ENCODE measurements at regions not wholly inside any gene's neighbourhood (a gene's known extent, or its start where the extent isn't known, plus 50 kb on each side); places are given as distances from the start of the nearest gene placed in this dataset.
"Not testable (repeated sequence)": the region's sequence is repeated elsewhere in the genome, so short reads cannot be mapped to it uniquely, and the experiment has no call there.

DNA sequence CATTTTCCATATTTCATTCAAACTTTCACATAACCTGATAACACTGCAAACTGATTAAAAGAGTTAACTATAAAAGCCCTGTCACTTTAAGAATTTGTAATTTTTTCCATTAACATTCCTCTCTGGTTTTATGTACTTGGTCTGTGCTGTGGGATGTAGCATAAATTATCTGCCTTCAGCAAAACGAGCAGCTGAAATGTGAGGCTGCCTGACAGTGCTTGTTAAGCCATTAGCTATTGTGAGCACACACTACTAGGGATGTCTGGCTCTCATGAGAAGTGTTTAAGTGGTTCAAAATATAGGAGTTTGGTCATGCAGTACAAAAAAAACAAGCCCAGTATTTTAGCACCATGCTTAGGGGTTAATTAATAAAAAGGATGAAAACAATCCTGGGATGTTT lies 63.0 kb downstream of the HOXA1 start:
- ATAC-seq (no peak), DNase-seq (no peak)
- intact Hi-C loops (cut with DNase I, micrococcal nuclease) = no loop called here

DNA sequence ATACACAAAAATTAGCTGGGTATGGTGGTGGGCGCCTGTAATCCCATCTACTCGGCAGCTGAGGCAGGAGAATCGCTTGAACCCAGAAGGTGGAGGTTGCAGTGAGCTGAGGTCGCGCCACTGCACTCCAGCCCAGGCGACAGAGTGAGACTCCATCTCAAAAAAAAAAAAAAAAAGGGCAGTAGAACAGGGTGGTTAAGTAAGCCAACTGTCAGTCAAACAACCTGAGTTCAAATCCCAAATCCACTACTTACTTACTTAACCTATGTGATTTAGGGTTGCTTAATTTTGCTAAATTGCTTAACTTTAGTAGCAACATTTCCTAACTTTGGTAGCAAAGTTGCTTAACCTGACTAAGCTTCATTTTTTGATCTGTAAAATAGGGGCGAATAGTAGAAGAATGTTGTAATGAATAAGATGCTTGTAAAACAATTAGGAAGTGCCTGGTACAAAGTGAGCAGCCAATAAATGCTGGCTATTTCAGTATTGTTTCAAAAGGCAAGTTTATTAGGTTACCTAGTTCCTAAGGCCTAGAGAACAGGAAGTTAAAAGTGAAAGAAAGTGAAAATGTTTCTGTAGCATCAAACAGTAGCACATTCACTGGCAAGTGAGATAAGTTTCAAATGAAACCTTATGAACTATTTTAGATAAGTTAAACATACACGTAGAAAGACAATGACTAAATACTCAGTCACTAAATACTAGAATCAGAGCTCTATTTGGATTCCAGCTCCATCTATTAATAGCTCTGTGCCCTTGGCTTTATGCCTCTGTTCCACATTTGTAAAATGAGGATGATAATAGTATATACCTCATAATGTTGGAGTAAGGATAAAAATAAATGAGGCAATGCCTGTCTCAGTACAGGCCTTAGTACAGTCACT lies 64.3 kb downstream of the HOXA1 start:
- ATAC-seq (peak; percentile 52), DNase-seq (no peak)
- intact Hi-C loops (cut with DNase I, micrococcal nuclease) = no loop called here

DNA sequence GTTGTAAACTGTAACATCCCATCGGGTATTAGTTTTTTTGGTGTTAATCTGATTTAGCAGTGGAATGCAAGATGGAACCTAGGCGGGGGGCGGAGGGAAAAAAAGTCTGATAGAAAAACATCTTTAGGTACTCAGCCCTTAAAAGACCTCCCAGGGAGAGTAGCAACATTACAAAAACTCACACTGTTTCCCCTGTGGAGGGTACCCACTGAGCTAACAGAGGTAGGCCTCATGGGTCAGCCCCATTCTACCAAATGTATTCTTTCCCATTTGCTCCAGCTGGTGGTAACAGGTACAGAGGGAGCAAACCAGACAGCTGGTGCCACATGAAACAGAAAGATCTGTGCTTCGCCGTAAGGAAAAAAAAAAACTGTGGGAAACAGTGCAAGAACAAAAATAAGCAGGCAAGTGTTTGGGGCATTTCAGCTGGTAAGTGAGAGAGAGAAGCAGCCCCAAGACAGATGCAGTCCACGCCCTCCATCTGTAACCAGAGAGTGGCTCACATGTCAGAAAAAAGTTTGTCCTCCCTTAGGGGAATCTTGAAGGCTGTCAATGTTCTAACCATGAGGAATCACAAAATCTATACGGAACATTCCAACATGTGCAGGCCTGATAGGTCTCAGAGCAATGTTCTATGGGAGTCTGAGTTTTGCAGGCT lies 65.3 kb downstream of the HOXA1 start:
- DNase-seq = no peak
- intact Hi-C loops (cut with DNase I, micrococcal nuclease) = no loop called here
- no peak for ATAC-seq

DNA sequence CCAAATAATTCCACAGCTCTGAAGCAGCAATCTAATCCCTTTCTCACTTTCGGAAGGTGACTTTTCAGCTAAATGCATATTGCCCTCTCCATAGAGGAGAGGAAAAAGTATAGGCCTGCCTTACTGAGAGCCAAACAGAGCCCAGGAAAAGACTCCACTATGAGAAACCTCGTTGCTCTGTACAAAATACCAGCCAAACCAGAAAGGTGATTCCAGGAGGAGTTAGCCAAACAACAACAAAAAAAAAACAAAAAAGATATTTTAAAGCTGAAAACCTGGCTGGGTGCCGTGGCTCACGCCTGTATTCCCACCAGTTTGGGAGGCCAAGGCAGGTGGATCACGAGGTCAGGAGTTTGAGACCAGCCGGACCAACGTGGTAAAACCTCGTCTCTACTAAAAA lies 70.5 kb downstream of the HOXA1 start:
- intact Hi-C loops (cut with DNase I, micrococcal nuclease) = no loop called here
- DNase-seq (no peak), ATAC-seq (no peak)

DNA sequence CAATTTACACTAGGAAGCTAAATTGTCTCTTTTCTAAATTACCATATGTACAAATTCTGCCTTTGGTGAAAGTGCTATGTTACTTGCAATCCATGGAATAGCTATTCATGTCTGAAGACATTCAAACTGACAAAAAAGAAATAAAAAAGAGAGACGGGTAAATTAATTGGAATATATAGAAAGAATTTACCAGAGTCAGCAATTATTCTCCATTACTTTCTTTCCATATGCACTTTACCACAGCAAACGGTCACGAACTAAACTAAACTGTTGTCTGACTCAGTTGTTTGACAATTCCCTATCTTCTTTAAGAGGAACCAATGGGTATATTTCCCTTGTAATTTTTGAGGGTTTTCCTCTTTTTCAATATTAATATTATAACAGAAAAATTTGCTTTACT lies 85.7 kb downstream of the HOXA1 start:
- no peak for ATAC-seq
- DNase-seq = no peak
- intact Hi-C loops (cut with DNase I, micrococcal nuclease) = no loop called here

DNA sequence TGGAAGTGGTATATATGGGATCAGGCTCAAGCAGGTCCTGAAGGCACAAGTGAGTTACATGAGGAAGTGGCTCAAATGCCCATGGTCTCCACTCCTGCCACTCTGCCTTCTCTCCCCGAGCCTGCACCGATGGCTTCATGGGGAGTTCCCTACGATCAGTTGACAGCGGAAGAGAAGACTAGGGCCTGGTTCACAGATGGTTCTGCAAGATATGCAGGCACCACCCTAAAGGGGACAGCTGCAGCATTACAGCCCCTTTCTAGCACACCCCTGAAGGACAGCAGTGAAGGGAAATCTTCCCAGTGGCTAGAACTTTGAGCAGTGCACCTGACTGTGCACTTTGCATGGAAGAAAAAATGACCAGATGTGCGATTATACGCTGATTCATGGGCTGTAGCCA lies 95.3 kb downstream of the HOXA1 start:
- intact Hi-C loops (cut with DNase I, micrococcal nuclease) = no loop called here
- DNase-seq (no peak), ATAC-seq (no peak)

DNA sequence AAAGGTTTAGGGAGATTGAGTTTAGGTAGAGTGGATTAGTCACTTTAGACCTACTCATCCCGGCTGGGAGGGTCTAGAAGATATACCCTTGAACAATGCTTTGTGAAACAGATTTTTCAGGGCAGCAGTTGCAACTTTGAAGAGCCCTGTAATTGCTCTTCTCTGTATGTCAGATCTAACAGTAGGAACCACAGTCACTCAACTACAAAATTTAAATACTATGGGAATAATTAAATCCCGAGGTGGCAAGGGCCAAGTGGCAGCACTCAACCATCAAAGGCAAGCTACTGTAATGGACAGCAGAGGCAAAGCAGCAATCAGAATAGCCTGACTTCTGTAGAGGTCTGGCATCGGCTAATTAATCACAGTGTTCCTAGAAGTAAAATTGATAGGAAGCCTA lies 97.5 kb downstream of the HOXA1 start:
- DNase-seq; ATAC-seq; intact Hi-C loops (cut with DNase I, micrococcal nuclease): not testable (repeated sequence)

DNA sequence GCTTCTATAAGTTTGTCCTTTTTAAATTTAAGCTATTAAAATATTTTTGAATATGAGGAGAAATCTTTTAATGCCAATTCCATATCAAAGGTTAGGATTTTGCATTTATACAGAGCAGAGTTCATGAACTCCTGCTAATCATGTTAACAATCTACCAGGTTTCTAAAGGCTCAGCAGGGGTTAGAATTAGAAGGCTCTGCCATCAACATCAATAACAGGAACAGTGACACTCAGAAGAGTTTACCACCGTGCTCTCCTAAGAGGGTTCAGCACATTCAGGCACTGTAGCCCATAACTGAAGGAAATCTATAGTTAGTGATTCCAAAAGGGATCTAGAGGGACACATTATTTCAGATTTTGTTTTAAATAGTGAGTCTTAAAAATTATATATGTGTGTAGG lies 100.1 kb downstream of the HOXA1 start:
- DNase-seq (no peak), ATAC-seq (no peak)
- intact Hi-C loops (cut with DNase I, micrococcal nuclease) = no loop called here

DNA sequence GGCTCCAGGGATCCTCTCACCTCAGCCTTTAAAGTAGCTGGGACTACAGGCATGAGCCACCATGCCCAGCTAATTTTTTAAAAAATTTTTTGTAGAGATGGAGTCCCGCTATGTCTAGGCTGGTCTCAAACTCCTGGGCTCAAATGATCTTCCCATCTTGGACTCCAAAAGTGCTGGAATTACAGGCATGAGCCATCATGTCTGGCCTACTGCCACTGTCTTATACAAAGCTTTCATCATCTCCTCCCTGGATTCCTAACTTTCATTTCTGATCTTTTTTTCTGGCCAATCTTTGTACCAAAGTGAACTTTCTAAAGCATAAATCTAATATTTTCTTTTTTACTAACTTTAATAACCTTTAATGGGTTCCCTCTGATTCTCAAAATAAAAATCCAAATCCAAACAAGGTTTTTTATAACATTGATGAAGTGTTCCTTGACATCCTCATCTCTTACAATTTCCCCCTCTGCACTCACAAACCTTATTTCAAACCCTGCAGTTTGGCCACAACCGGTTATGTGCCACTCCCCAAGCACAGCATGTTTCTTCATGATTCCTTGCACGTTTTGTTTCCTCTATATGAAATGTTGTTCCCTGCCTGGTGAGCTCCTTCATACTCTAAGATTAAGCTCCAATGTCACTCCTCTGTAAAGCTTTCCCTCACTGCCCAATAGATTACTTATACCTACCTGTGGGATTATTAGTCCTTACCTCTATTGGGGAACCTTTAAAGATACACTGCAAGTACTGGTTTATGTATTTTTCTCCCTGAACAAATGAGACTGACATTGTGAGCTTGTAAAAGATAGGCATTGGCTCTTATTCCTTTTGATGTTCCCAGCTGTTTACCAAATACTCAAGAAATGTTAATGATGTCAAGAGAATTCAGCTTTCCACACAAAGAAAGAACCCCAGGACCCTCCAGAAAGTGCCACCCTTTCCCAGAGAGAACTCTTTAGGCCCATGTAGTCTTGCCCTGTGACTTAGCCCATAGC lies 101.7 kb downstream of the HOXA1 start:
- intact Hi-C loops (cut with DNase I, micrococcal nuclease) = no loop called here
- DNase-seq = no peak
- no peak for ATAC-seq

DNA sequence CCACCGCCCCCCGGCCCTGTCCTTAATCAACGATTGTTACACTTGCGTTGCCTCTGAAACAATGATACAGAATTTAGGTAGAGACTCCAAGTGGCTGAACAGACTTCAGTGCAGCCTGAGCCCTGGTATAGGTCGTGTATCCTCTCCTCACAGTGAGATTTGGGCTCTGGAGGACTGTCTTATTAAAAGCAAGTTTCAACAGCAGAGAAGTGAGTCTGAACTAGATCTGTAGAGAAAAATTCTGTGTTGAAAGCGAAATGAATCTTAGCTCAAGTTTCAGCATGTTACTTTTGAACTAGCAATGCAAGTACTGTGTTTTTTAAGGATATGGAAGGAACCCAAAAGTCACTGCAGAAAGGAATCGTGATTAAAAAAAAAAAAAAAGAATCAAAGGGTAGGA lies 103.1 kb downstream of the HOXA1 start:
- DNase-seq (no peak), ATAC-seq (no peak)
- intact Hi-C loops (cut with DNase I, micrococcal nuclease) = no loop called here

DNA sequence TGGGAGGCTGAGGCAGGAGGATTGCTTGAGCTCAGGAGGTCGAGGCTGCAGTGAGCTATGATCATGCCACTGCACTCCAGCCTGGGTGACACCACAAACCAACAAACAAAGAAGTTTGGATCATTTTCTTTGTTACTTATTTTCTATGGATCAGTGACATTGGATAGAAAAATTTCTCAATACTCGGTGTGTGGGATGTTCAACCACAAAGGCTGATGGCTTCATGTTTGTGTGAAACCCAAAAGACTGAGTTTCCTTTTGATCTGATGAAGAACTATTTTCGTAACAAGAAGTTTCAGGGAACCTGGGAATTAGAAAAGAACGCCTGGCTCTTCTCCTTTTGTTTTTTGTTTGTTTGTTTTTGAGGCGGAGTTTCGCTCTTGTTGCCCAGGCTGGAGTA lies 104.0 kb downstream of the HOXA1 start:
- intact Hi-C loops (cut with DNase I, micrococcal nuclease) = no loop called here
- ATAC-seq = no peak

DNA sequence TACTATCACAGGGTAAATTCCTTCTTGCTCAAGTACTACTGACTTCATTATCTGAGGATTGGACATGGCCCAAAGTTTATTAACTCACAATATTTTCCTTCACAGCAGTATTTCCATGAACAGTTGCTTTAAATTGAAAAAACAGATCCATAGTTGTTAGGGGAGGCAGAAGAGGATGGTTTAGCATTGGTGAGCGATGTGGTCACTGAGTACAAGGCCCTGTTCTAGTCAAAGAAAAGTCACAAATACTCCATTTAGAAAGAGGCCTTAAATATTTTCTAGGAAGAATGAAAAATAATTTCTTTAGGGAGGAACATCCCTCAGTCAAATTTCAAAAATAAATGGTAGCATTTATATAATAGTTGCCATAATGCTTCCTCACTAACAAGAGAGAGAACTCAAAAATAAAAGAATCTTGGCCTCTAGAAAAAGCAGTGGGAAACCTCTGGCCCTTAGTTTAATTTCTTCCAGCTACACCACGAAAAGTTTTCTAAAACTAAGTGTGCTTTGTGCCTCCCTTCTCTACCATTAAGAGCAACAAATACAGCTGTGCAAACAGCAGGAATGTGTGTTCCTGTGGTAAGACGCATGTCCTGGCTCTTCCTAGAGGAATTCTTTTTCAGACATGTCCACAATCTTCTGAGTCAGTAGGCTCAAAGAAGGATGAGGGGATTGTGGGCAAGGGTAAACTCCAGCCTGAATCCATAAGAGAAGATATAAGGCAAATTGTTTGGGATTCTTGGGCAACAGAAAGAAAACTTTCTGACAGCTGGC lies 105.7 kb downstream of the HOXA1 start:
- no peak for DNase-seq
- intact Hi-C loops (cut with DNase I, micrococcal nuclease) = no loop called here
- no peak for ATAC-seq

More for the DNA sequence above, 104.0 kb downstream of the HOXA1 start:
- no peak for DNase-seq

DNA sequence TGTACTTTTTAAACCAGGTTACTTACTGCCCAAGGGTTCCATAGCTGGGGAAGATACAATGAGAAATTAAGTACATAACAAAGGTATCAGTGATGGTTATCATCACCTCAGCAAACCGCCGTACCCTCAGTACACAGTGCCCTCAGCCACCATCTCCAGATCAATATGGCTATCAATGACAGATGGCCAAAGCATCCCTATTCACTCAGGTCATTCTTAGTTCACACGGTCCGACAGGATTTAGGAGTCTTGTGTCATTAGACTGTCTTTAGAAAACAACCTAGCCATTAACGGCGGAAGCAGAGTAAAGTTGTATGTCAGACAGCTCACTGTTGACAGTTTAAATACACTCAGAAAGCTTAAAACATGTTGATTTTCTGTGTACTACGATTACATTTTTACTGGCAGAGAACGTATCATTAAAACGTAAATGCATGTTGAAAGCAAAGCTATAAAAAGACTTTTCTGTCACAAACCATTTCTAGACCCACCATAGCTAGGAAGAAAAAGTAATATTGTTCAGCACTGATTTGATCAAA lies 106.9 kb downstream of the HOXA1 start:
- DNase-seq (no peak), ATAC-seq (no peak)
- intact Hi-C loops (cut with DNase I, micrococcal nuclease) = no loop called here

DNA sequence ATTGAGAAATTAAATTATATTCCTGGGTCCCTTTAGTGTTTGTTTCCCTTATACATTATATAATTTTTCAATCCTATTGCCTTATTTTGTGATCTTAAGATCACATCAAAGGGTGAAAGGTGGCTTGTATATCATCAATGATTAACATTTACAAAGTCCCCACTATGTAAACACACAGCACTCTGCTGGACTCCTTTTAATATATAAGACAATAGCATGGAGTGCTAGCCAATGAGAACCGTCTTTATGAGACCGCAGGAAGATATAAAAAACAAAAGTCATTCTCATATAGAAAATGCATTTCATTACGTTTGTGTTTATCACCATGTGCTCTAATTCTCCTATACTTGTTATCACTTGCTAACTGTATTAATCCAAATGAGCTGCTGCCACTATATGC lies 108.5 kb downstream of the HOXA1 start:
- intact Hi-C loops (cut with DNase I, micrococcal nuclease) = no loop called here
- DNase-seq (no peak), ATAC-seq (peak; percentile 75)

DNA sequence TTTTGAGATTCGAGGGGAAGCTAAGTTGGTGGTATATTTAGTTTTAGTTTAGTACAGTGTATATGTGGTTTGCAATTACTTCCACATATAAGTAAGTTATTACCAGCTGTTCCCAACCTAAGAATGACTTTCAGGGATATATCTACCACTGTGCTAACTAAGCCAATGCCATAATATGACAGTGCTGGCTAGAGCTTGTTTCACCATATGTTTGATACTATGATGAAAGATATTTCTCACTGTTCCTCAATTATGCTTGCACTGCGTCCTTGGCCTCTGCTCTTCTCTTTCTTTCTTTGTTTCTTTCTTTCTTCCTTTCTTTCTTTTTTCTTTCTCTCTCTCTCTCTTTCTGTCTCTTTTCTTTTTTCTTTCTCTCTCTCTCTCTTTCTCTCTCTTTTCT lies 113.8 kb upstream of the SKAP2 start:
- ATAC-seq = no peak
- DNase-seq = no peak
- intact Hi-C loops (cut with DNase I, micrococcal nuclease) = no loop called here

DNA sequence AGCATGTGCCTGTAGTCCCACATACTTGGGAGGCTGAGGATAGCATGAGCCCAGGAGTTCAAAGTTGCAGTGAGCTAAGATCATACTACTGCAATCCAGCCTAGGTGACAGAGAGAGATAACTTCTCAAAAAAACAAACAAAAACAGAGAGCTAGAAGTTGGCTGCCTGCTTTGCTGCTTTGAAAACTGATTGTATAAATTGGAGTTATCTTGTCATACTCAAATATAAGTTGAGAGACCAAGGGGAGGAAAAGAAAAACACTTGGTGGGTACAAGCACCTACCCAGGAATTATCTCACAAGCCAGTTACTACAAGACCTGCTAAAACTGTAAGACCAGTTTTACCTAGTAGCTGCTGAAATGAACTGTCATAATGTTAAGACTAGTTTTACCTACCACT lies 112.5 kb upstream of the SKAP2 start:
- no peak for DNase-seq
- ATAC-seq = no peak
- intact Hi-C loops (cut with DNase I, micrococcal nuclease) = no loop called here

DNA sequence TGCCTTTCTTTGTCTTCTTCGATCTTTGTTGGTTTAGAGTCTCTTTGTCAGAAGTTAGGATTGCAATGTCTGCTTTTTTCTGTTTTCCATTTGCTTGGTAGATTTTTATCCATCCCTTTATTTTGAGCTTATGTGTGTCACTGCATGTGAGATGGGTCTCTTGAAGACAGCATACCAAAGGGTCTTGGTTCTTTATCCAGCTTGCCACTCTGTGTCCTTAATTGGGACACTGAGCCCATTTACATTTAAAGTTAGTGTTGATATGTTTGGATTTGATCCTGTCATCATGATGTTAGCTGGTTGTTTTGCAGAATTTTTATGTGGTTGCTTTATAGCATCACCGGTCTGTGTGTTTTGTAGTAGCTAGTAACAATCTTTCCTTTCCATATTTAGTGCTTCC lies 107.5 kb upstream of the SKAP2 start:
- DNase-seq; intact Hi-C loops (cut with DNase I, micrococcal nuclease); ATAC-seq: not testable (repeated sequence)

DNA sequence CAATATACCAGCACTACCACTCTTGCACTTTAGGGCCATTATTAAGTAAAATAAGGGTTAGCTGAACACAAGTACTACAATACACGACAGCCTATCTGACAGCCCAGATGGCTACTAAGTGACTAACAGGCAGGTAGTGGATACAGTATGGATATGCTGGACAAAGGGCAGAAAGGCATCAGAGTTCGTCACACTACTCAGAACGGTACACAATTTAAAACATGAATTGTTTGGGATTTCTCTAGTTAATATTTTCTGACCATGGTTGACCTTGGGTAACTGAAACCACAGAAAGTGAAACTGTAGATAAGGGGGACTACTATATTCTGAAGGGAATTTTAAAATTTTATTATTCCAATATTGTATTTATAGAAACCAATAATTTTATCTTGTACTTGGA lies 101.3 kb upstream of the SKAP2 start:
- no peak for DNase-seq
- no peak for ATAC-seq

More for the DNA sequence above, 101.3 kb upstream of the SKAP2 start:
- intact Hi-C loops (cut with DNase I, micrococcal nuclease) = no loop called here
